HepG2 (cell line): ENCODE measurements at regions not wholly inside any gene's neighbourhood (a gene's known extent, or its start where the extent isn't known, plus 50 kb on each side); places are given as distances from the start of the nearest gene placed in this dataset.
A peak's percentile ranks its signal among the peaks of the same experiment; 100 is the strongest.

Experiments used
- ATM ChIP-seq: fragments of 450-650 bp; IDR thresholded peaks from 2 replicates; pipeline ENCODE4 v1.7.1; 2017; ENCODE audit warnings: mild to moderate bottlenecking, borderline replicate concordance
- BRD4 ChIP-seq: sonication (generic); formaldehyde crosslinking; IDR thresholded peaks from 2 replicates; pipeline ENCODE4 v1.4.0; 2020; ENCODE audit warnings: missing genetic modification reagents
- KDM3A ChIP-seq: IDR thresholded peaks from 2 replicates; pipeline ENCODE4 v1.6.1; 2018; ENCODE audit warnings: low read depth, missing compliant biosample characterization
- MED1 ChIP-seq: sonication (generic); formaldehyde crosslinking; IDR thresholded peaks from 2 replicates; pipeline ENCODE4 v1.4.0; 2020; ENCODE audit warnings: missing genetic modification reagents
- MTA1 ChIP-seq: sonication (generic); formaldehyde crosslinking; IDR thresholded peaks from 2 replicates; pipeline ENCODE4 v1.4.0; 2020; ENCODE audit warnings: missing genetic modification reagents, mild to moderate bottlenecking, borderline replicate concordance
- PAXIP1 ChIP-seq: sonication (generic); formaldehyde crosslinking; conservative IDR thresholded peaks from 2 replicates; pipeline ENCODE4 v1.4.0; 2020; ENCODE audit warnings: mild to moderate bottlenecking, missing genetic modification reagents, moderate library complexity
- ZBTB10 ChIP-seq: sonication (generic); formaldehyde crosslinking; IDR thresholded peaks from 2 replicates; pipeline ENCODE4 v1.4.0; 2020; ENCODE audit warnings: missing genetic modification reagents, borderline replicate concordance
- ZBTB7A ChIP-seq: sonication (generic); formaldehyde crosslinking; IDR thresholded peaks from 2 replicates; pipeline ENCODE4 v1.8.0; 2022; ENCODE audit warnings: mild to moderate bottlenecking, missing genetic modification reagents
- ZFAT ChIP-seq: sonication (generic); formaldehyde crosslinking; conservative IDR thresholded peaks from 2 replicates; pipeline ENCODE4 v1.8.1; 2023; ENCODE audit warnings: missing genetic modification reagents, inconsistent platforms
- ZFP37 ChIP-seq: sonication (generic); formaldehyde crosslinking; IDR thresholded peaks from 2 replicates; pipeline ENCODE4 v1.4.0; 2020; ENCODE audit warnings: missing genetic modification reagents, borderline replicate concordance
- ZHX1 ChIP-seq: sonication (generic); formaldehyde crosslinking; IDR thresholded peaks from 2 replicates; pipeline ENCODE4 v1.8.1; 2022; ENCODE audit warnings: low read depth, mild to moderate bottlenecking, missing genetic modification reagents
- ZNF160 ChIP-seq: sonication (generic); formaldehyde crosslinking; IDR thresholded peaks from 2 replicates; pipeline ENCODE4 v1.8.0; 2022; ENCODE audit warnings: mild to moderate bottlenecking, inconsistent platforms, missing genetic modification reagents
- ZNF3 ChIP-seq: IDR thresholded peaks from 2 replicates; pipeline ENCODE4 v1.7.0; 2017; ENCODE audit warnings: inconsistent platforms
- ZNF337 ChIP-seq: sonication (generic); formaldehyde crosslinking; IDR thresholded peaks from 2 replicates; pipeline ENCODE4 v1.5.1; 2020; ENCODE audit warnings: missing genetic modification reagents, low read depth, mild to moderate bottlenecking, borderline replicate concordance
- ZNF605 ChIP-seq: sonication (generic); formaldehyde crosslinking; IDR thresholded peaks from 2 replicates; pipeline ENCODE4 v1.8.0; 2022; ENCODE audit warnings: mild to moderate bottlenecking, missing genetic modification reagents
- ZNF800 ChIP-seq: sonication (generic); formaldehyde crosslinking; IDR thresholded peaks from 2 replicates; pipeline ENCODE4 v1.4.0; 2020; ENCODE audit warnings: missing genetic modification reagents

GRCh38 chr4:3823496-3824341, 57.5 kb downstream of the ADRA2C start (continued):
- TF ChIP-seq ZHX1, result no peak
- TF ChIP-seq ZNF160, result 0 out of 2 replicates have a peak, but pooled peaks have one; percentile 42
- TF ChIP-seq ZNF3 (CRISPR knock-in tag), result no peak
- no peak for TF ChIP-seq ZNF337
- peak; percentile 93 for TF ChIP-seq ZFAT (CRISPR knock-in tag)
- TF ChIP-seq KDM3A (CRISPR knock-in tag), result peak; percentile 57; the same call in 1 of the 2 replicates
- TF ChIP-seq MTA1 (CRISPR knock-in tag), result peak; percentile 47; the same call in 1 of the 2 replicates
- no peak for TF ChIP-seq ZNF800 (CRISPR knock-in tag)
- TF ChIP-seq ZBTB10 (CRISPR knock-in tag), result peak; percentile 49; the same call in 1 of the 2 replicates
- TF ChIP-seq BRD4 (CRISPR knock-in tag), result 0 out of 2 replicates have a peak, but pooled peaks have one; percentile 73
- peak; percentile 42; the same call in 1 of the 2 replicates for TF ChIP-seq ZFP37
- TF ChIP-seq ZNF605, result 0 out of 2 replicates have a peak, but pooled peaks have one; percentile 17
- TF ChIP-seq ZBTB7A (CRISPR knock-in tag), result peak; percentile 67; the same call in 1 of the 2 replicates
- peak; percentile 83 for TF ChIP-seq PAXIP1 (CRISPR knock-in tag)
- TF ChIP-seq MED1 (CRISPR knock-in tag), result peak; percentile 85
- TF ChIP-seq ATM, result no peak
